ENCODE measurements at regions not wholly inside any gene's neighbourhood (a gene's known extent, or its start where the extent isn't known, plus 50 kb on each side); places are given as distances from the start of the nearest gene placed in this dataset.

DNA sequence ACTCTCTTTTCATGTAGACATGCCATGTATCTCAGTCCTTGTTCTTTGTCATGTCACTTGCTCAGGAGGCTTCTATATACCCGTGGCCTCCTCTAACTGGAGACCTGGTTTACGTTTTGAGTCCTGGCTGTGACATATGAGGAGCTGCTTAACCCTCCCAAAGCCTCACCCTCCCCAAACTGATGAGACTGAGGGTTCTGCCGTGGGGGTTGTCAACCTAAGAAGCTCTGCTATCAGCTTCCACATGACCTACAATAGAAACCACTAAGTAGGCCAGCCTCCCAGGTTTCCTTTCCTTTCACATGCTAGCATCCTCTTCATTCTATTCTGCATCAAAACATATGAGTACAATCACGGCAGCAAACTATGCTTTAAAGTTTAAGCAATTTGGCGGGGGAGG is 76.8 kb upstream of the WSCD2 start:
- no peak for TF ChIP-seq SPI1 (IDR thresholded peaks at IDR 0.05; ENCODE audit: borderline replicate concordance, low read depth)
- TF ChIP-seq GABPA (IDR thresholded peaks at IDR 0.05; ENCODE audit: low read depth) = no peak
- TF ChIP-seq, protein P1, sequence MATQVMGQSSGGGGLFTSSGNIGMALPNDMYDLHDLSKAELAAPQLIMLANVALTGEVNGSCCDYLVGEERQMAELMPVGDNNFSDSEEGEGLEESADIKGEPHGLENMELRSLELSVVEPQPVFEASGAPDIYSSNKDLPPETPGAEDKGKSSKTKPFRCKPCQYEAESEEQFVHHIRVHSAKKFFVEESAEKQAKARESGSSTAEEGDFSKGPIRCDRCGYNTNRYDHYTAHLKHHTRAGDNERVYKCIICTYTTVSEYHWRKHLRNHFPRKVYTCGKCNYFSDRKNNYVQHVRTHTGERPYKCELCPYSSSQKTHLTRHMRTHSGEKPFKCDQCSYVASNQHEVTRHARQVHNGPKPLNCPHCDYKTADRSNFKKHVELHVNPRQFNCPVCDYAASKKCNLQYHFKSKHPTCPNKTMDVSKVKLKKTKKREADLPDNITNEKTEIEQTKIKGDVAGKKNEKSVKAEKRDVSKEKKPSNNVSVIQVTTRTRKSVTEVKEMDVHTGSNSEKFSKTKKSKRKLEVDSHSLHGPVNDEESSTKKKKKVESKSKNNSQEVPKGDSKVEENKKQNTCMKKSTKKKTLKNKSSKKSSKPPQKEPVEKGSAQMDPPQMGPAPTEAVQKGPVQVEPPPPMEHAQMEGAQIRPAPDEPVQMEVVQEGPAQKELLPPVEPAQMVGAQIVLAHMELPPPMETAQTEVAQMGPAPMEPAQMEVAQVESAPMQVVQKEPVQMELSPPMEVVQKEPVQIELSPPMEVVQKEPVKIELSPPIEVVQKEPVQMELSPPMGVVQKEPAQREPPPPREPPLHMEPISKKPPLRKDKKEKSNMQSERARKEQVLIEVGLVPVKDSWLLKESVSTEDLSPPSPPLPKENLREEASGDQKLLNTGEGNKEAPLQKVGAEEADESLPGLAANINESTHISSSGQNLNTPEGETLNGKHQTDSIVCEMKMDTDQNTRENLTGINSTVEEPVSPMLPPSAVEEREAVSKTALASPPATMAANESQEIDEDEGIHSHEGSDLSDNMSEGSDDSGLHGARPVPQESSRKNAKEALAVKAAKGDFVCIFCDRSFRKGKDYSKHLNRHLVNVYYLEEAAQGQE (IDR thresholded peaks at IDR 0.05; ENCODE audit: insufficient replicate concordance, low read depth) = no peak
- no peak for TF ChIP-seq POLR2AphosphoS5 (IDR thresholded peaks at IDR 0.05; ENCODE audit: low read depth)
- TF ChIP-seq, protein P2, sequence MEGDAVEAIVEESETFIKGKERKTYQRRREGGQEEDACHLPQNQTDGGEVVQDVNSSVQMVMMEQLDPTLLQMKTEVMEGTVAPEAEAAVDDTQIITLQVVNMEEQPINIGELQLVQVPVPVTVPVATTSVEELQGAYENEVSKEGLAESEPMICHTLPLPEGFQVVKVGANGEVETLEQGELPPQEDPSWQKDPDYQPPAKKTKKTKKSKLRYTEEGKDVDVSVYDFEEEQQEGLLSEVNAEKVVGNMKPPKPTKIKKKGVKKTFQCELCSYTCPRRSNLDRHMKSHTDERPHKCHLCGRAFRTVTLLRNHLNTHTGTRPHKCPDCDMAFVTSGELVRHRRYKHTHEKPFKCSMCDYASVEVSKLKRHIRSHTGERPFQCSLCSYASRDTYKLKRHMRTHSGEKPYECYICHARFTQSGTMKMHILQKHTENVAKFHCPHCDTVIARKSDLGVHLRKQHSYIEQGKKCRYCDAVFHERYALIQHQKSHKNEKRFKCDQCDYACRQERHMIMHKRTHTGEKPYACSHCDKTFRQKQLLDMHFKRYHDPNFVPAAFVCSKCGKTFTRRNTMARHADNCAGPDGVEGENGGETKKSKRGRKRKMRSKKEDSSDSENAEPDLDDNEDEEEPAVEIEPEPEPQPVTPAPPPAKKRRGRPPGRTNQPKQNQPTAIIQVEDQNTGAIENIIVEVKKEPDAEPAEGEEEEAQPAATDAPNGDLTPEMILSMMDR (IDR thresholded peaks at IDR 0.05; ENCODE audit: insufficient read depth, low read length) = no peak
- H3K27ac ChIP-seq (replicated peaks) = no peak overlapping the region
- no peaks in the 10 kb centered on the region for H3K27me3 ChIP-seq (ENCODE audit: insufficient read depth, poor library complexity, severe bottlenecking)
- H3K4me3 ChIP-seq (replicated peaks; ENCODE audit: insufficient read depth, low read length) = no peak overlapping the region
- no peak for DNase-seq (ENCODE audit: low read depth in 1 of 2, low spot score in 1 of 2)

DNA sequence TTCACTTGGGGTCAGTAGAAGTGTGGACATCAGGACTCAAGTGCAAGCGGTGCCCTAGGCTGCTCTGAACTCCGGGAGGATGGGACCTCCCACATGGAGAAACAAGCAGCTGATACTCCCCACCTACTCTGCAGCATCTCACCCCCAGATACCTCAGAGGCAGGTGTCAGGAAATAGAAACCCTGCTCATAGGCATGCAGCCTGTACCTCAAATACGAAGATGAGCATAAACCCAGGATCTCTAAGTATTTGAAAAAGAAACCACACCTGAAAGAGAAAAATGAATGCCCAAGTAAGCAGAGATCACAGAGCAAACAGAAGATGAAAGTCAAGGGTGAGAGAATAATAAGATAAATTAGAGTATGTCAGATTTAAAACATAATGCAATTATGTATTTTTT is 75.6 kb upstream of the WSCD2 start:
- no peak for DNase-seq (ENCODE audit: low read depth in 1 of 2, low spot score in 1 of 2)
- TF ChIP-seq, protein P2 (IDR thresholded peaks at IDR 0.05; ENCODE audit: insufficient read depth, low read length) = no peak
- TF ChIP-seq, protein P1 (IDR thresholded peaks at IDR 0.05; ENCODE audit: insufficient replicate concordance, low read depth) = no peak
- TF ChIP-seq GABPA (IDR thresholded peaks at IDR 0.05; ENCODE audit: low read depth) = no peak
- TF ChIP-seq POLR2AphosphoS5 (IDR thresholded peaks at IDR 0.05; ENCODE audit: low read depth) = no peak
- no peak for TF ChIP-seq SPI1 (IDR thresholded peaks at IDR 0.05; ENCODE audit: borderline replicate concordance, low read depth)
- no peaks in the 10 kb centered on the region for H3K27me3 ChIP-seq (ENCODE audit: insufficient read depth, poor library complexity, severe bottlenecking)

DNA sequence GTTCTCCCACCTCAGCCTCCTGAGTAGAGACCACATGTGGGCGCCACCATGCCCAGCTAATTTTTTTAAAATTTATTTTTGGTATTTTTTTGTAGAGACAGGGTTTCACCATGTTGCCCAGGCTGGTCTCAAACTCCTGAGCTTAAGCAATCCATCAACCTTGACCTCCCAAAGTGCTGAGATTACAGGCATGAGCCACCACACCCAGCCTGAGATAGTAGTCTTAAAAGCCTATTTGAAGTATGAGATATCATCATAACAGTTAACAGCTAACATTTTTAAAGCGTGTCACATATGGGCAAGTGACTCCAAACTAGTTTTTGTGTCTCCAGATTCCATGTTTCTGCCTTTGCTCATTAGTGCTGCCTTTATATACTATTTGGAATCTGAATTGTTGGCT is 74.6 kb upstream of the WSCD2 start:
- TF ChIP-seq SPI1 (IDR thresholded peaks at IDR 0.05; ENCODE audit: borderline replicate concordance, low read depth) (no peak), GABPA (IDR thresholded peaks at IDR 0.05; ENCODE audit: low read depth) (no peak), POLR2AphosphoS5 (IDR thresholded peaks at IDR 0.05; ENCODE audit: low read depth) (no peak)
- TF ChIP-seq, protein P1 (IDR thresholded peaks at IDR 0.05; ENCODE audit: insufficient replicate concordance, low read depth) = no peak
- TF ChIP-seq, protein P2 (IDR thresholded peaks at IDR 0.05; ENCODE audit: insufficient read depth, low read length) = no peak
- no peak overlapping the region for H3K4me3 ChIP-seq (replicated peaks; ENCODE audit: insufficient read depth, low read length)
- no peak overlapping the region for H3K27ac ChIP-seq (replicated peaks)
- no peak for DNase-seq (ENCODE audit: low read depth in 1 of 2, low spot score in 1 of 2)
- no peaks in the 10 kb centered on the region for H3K27me3 ChIP-seq (ENCODE audit: insufficient read depth, poor library complexity, severe bottlenecking)

More for the DNA sequence above, 75.6 kb upstream of the WSCD2 start:
- Histone ChIP-seq H3K4me3 (replicated peaks; ENCODE audit: insufficient read depth, low read length) (no peak overlapping the region), H3K27ac (replicated peaks) (no peak overlapping the region)
